Bronchial epithelial cell (primary cell): ENCODE measurements at regions not wholly inside any gene's neighbourhood (a gene's known extent, or its start where the extent isn't known, plus 50 kb on each side); places are given as distances from the start of the nearest gene placed in this dataset.

Experiments
- DNase-seq: peaks from one replicate; pipeline ENCODE4 v3.0.0-alpha.2; 2010; ENCODE audit warnings: low read depth
- FAIRE-seq: peaks from 2 replicates; lab custom pipeline; 2011; peaks lifted over from hg19 to GRCh38; lab: Jason Lieb, UNC
- H3K27me3 ChIP-seq: 2 replicates; pipeline ENCODE4 v1.5.1; 2011; ENCODE audit warnings: low read length; ENCODE audit not compliant: control insufficient read depth, insufficient read depth
- H3K36me3 ChIP-seq: 2 replicates; pipeline ENCODE4 v1.5.1; 2011; ENCODE audit warnings: low read length; ENCODE audit not compliant: control insufficient read depth, insufficient read depth
- H3K4me3 ChIP-seq: 2 replicates; pipeline ENCODE4 v1.5.1; 2011; ENCODE audit warnings: mild to moderate bottlenecking, low read depth, low read length, control low read depth
- CTCF ChIP-seq: IDR thresholded peaks from 2 replicates; pipeline ENCODE4 v1.5.1; 2011; ENCODE audit warnings: mild to moderate bottlenecking, moderate library complexity, low read length, control low read depth, inconsistent platforms; ENCODE audit not compliant: insufficient read depth, severe bottlenecking

GRCh38 chr2:58727981-58728656, 487.0 kb upstream of the FANCL start:
- H3K36me3 ChIP-seq, result no peaks in the 10 kb centered on the region
- TF ChIP-seq CTCF, result no peak
- H3K4me3 ChIP-seq, result no peak overlapping the region
- H3K27me3 ChIP-seq, result no peaks in the 10 kb centered on the region
- FAIRE-seq (no peak), DNase-seq (peak; percentile 66)

GRCh38 chr2:58721912-58722591, 480.9 kb upstream of the FANCL start:
- no peak for TF ChIP-seq CTCF
- no peak overlapping the region for H3K4me3 ChIP-seq
- no peak for FAIRE-seq

GRCh38 chr2:58720770-58721697, 479.9 kb upstream of the FANCL start:
- Histone ChIP-seq H3K36me3 (no peaks in the 10 kb centered on the region), H3K27me3 (no peaks in the 10 kb centered on the region), H3K4me3 (no peak overlapping the region)
- no peak for TF ChIP-seq CTCF
- FAIRE-seq, result no peak
- DNase-seq, result peak; percentile 24

More at GRCh38 chr2:58721912-58722591, 480.9 kb upstream of the FANCL start:
- no peak for DNase-seq
- Histone ChIP-seq H3K27me3 (no peaks in the 10 kb centered on the region), H3K36me3 (no peaks in the 10 kb centered on the region)

DNA sequence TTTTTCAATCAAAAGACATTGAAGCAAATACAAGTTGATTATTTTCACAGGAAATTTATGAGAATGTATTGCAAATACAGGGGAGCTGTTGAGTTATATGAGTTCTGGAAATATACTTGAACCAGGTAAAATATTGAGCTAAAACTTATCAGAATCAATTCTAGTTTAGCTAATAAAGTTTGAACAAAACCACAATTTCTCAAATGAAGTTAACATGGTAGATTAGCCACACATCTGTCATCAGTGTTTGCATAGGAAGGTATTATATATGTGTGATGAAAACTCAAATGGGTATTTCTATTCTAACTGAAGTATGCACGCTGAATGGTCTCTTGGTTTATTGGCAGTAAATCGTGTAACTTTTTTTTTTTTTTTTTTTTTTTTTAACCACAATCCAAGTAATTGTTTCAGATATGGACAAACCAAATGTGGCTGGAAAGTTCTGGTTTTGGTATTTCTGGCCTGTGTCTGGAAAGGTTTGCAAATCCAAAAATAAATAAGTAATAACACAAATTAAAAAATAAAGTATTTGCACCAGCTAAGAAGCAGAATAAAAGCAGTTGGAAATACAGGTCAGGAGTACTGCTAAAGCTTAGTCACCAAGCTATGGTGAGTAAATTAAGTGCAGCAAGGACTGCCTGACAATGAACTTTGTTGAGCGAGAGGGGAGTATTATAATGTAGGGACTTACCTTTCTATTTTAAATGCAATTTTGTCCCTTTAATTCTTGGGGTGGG, 479.1 kb upstream of the FANCL start:
- H3K4me3 ChIP-seq, result no peak overlapping the region
- DNase-seq (no peak), FAIRE-seq (no peak)
- no peaks in the 10 kb centered on the region for H3K27me3 ChIP-seq
- no peaks in the 10 kb centered on the region for H3K36me3 ChIP-seq
- TF ChIP-seq CTCF, result no peak

GRCh38 chr2:58715344-58715743, 474.2 kb upstream of the FANCL start:
- no peak for DNase-seq
- no peak for FAIRE-seq
- Histone ChIP-seq H3K27me3 (no peaks in the 10 kb centered on the region), H3K36me3 (no peaks in the 10 kb centered on the region), H3K4me3 (no peak overlapping the region)
- no peak for TF ChIP-seq CTCF
